ENCODE measurements at regions not wholly inside any gene's neighbourhood (a gene's known extent, or its start where the extent isn't known, plus 50 kb on each side); places are given as distances from the start of the nearest gene placed in this dataset.

DNA sequence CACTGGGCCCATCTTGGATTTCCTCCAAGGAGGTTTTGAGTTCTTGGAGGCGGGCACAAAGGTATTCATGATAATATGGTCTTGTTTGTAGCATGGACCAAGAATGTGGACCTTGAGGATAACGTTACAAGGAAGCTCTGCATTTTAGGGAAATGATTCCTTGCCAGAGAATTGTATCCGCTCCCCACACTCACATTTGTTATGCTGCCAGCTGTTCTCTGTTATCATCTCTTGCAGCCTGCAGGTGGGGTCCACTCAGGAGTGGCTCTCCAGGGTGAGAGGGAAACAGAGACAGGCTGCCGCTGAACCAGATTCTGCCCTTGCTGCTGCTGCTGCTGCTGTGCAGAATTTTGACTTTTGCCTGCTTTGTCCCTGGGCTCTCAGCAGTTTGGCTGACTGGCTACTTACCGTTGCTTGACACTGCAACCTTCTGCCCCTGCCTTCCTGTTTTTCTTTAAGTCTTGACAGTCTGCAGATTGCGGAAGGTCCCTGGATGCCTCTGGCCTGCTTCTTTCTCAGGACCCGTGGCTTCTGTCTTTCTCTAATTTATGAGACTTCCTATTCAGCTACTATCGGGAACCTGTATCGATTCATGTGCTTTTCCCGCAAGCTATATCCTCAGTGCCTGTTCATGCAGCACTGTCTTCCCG lies 122.3 kb upstream of the DOCK10 start:
- Histone ChIP-seq H3K27me3 (replicated peaks in 2 of 5; ENCODE audit: control insufficient read depth in 4 of 5, insufficient read depth in 5 of 5, low read length in 4 of 5) (no peaks in the 10 kb centered on the region), H3K9me3 (ENCODE audit: control extremely low read depth in 1 of 5, control insufficient read depth in 4 of 5, insufficient read depth in 2 of 5, low read depth in 1 of 5, low read length in 4 of 5) (no peaks in the 10 kb centered on the region), H3K4me3 (ENCODE audit: control insufficient read depth in 1 of 7, extremely low read depth in 1 of 7, insufficient read depth in 4 of 7, low read depth in 2 of 7, low read length in 6 of 7) (peak overlapping the region in 4 of 7 experiments; percentile 16 to 52 (median 35)), H3K4me1 (ENCODE audit: control extremely low read depth in 1 of 4, control insufficient read depth in 4 of 4, insufficient read depth in 4 of 4, low read length in 3 of 4) (peaks cover 0 to 17% (median 8%) of the 10 kb centered on the region in 4 experiments), H3K27ac (ENCODE audit: insufficient read depth in 1 of 2, low read depth in 1 of 2, low read length in 2 of 2, poor library complexity in 1 of 2, severe bottlenecking in 2 of 2) (peak overlapping the region in 1 of 2 experiments; percentile 15), H3K36me3 (ENCODE audit: control insufficient read depth in 4 of 4, insufficient read depth in 4 of 4, low read length in 3 of 4) (no peaks in the 10 kb centered on the region)
- POLR2A ChIA-PET = no interaction called here
- peak; percentile 22 to 76 (median 65) for DNase-seq
- CTCF ChIA-PET = no interaction called here
- 31% methylated on average over 11 of the region's 11 CpGs for WGBS (ENCODE audit: insufficient coverage)

DNA sequence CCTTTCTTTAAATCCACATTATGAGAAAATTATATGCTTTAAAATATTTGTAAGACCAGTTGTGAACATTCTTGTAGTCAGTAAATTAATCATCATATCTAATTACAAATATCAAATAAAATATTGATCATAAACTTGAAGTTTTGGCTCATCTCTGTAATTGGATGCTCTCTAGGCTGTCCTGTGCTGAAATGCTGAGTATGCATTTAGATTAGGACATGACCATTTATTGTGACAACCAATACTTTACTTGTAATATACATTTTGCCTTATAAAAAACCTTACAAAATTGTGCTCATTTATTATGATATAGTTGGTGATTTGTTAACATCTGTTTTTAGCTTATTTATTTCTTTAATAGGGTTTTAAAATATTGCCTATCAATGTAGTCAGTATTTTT lies 116.1 kb upstream of the DOCK10 start:
- DNase-seq = no peak
- ChIA-PET CTCF (no interaction called here), POLR2A (no interaction called here)
- H3K9me3 ChIP-seq (ENCODE audit: control extremely low read depth in 1 of 5, control insufficient read depth in 4 of 5, insufficient read depth in 2 of 5, low read depth in 1 of 5, low read length in 4 of 5) = no peaks in the 10 kb centered on the region
- H3K4me1 ChIP-seq (ENCODE audit: control extremely low read depth in 1 of 4, control insufficient read depth in 4 of 4, insufficient read depth in 4 of 4, low read length in 3 of 4) = no peaks in the 10 kb centered on the region
- no peak overlapping the region for H3K4me3 ChIP-seq (ENCODE audit: control insufficient read depth in 1 of 7, extremely low read depth in 1 of 7, insufficient read depth in 4 of 7, low read depth in 2 of 7, low read length in 6 of 7)
- H3K27ac ChIP-seq (ENCODE audit: insufficient read depth in 1 of 2, low read depth in 1 of 2, low read length in 2 of 2, poor library complexity in 1 of 2, severe bottlenecking in 2 of 2) = no peak overlapping the region
- H3K27me3 ChIP-seq (replicated peaks in 2 of 5; ENCODE audit: control insufficient read depth in 4 of 5, insufficient read depth in 5 of 5, low read length in 4 of 5) = no peaks in the 10 kb centered on the region
- no peaks in the 10 kb centered on the region for H3K36me3 ChIP-seq (ENCODE audit: control insufficient read depth in 4 of 4, insufficient read depth in 4 of 4, low read length in 3 of 4)

DNA sequence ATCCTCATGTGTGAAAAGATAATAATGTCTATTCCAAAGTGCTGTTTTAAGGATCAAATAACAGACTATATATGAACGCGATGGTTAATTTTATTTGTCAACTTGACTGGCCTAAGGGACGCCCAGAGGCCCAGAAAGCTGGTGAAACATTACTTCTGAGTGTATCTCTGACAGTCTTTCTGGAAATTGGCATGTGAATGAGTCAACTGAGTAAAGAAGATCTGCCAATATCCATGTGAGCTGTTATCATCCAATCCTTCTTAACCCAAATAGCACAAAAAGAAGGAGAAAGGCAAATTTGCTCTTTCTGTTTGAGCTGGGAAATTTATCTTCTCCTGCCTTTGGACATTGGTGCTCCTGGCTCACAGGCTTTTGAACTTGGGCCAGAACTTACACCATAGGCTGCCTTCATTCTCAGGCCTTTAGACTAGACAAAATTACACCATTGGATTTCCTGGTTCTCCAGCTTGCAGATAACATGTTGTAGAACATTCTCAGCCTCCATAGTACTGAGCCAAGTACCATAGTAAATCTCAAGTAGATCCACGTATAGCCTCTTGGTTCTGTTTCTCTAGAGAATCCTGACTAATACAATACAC lies 114.7 kb upstream of the DOCK10 start:
- no peak overlapping the region for H3K27ac ChIP-seq (ENCODE audit: insufficient read depth in 1 of 2, low read depth in 1 of 2, low read length in 2 of 2, poor library complexity in 1 of 2, severe bottlenecking in 2 of 2)
- H3K9me3 ChIP-seq (ENCODE audit: control extremely low read depth in 1 of 5, control insufficient read depth in 4 of 5, insufficient read depth in 2 of 5, low read depth in 1 of 5, low read length in 4 of 5) = no peaks in the 10 kb centered on the region
- 69% methylated on average over 3 of the region's 4 CpGs for WGBS (ENCODE audit: insufficient coverage)
- no peak for DNase-seq
- no peaks in the 10 kb centered on the region for H3K36me3 ChIP-seq (ENCODE audit: control insufficient read depth in 4 of 4, insufficient read depth in 4 of 4, low read length in 3 of 4)
- ChIA-PET CTCF (no interaction called here), POLR2A (no interaction called here)
- no peaks in the 10 kb centered on the region for H3K4me1 ChIP-seq (ENCODE audit: control extremely low read depth in 1 of 4, control insufficient read depth in 4 of 4, insufficient read depth in 4 of 4, low read length in 3 of 4)
- H3K27me3 ChIP-seq (replicated peaks in 2 of 5; ENCODE audit: control insufficient read depth in 4 of 5, insufficient read depth in 5 of 5, low read length in 4 of 5) = no peaks in the 10 kb centered on the region
- H3K4me3 ChIP-seq (ENCODE audit: control insufficient read depth in 1 of 7, extremely low read depth in 1 of 7, insufficient read depth in 4 of 7, low read depth in 2 of 7, low read length in 6 of 7) = no peak overlapping the region

DNA sequence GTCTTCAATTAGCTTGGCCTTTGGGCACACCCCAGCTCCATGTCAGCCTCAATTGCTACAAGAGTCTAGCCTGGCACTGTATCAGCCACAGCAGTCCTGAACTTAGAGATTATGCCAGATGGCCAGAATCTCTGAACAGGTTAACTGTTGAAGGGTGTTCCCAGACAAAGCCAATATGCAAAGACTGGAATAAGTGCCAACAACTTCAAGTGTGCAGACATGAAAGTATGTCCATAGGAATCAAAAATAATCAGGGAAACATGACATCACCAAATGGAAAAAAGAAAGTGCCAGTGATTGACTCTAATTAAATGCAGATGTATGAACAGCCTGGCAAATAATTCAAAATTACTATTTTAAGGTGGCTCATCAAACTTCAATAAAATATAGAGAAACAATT lies 98.5 kb upstream of the DOCK10 start:
- DNase-seq = no peak
- Histone ChIP-seq H3K4me1 (ENCODE audit: control extremely low read depth in 1 of 4, control insufficient read depth in 4 of 4, insufficient read depth in 4 of 4, low read length in 3 of 4) (no peaks in the 10 kb centered on the region), H3K36me3 (ENCODE audit: control insufficient read depth in 4 of 4, insufficient read depth in 4 of 4, low read length in 3 of 4) (no peaks in the 10 kb centered on the region), H3K4me3 (ENCODE audit: control insufficient read depth in 1 of 7, extremely low read depth in 1 of 7, insufficient read depth in 4 of 7, low read depth in 2 of 7, low read length in 6 of 7) (no peak overlapping the region), H3K9me3 (ENCODE audit: control extremely low read depth in 1 of 5, control insufficient read depth in 4 of 5, insufficient read depth in 2 of 5, low read depth in 1 of 5, low read length in 4 of 5) (peaks cover 0 to 2% (median 0%) of the 10 kb centered on the region in 5 experiments), H3K27me3 (replicated peaks in 2 of 5; ENCODE audit: control insufficient read depth in 4 of 5, insufficient read depth in 5 of 5, low read length in 4 of 5) (no peaks in the 10 kb centered on the region), H3K27ac (ENCODE audit: insufficient read depth in 1 of 2, low read depth in 1 of 2, low read length in 2 of 2, poor library complexity in 1 of 2, severe bottlenecking in 2 of 2) (no peak overlapping the region)
- CTCF ChIA-PET = no interaction called here
- POLR2A ChIA-PET = no interaction called here

DNA sequence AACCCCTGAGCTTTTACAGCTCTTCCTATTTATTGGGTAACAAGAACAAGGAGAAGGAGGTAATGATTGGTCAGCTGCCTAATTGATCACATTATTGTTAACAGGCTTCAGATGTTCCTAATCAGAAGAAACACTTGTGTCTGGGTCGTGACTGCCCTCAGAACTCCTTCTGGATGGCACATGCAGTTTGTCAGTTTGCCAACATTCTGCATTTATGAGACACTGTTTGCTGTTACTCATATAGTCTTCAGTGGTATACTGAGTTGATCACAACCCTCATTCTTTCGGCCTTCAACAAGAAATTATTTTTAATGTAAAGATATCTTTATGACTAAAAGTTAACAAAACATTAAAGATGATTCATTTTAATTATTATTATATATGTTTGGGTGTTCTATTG lies 95.7 kb upstream of the DOCK10 start:
- Histone ChIP-seq H3K4me1 (ENCODE audit: control extremely low read depth in 1 of 4, control insufficient read depth in 4 of 4, insufficient read depth in 4 of 4, low read length in 3 of 4) (no peaks in the 10 kb centered on the region), H3K27ac (ENCODE audit: insufficient read depth in 1 of 2, low read depth in 1 of 2, low read length in 2 of 2, poor library complexity in 1 of 2, severe bottlenecking in 2 of 2) (no peak overlapping the region), H3K4me3 (ENCODE audit: control insufficient read depth in 1 of 7, extremely low read depth in 1 of 7, insufficient read depth in 4 of 7, low read depth in 2 of 7, low read length in 6 of 7) (no peak overlapping the region), H3K9me3 (ENCODE audit: control extremely low read depth in 1 of 5, control insufficient read depth in 4 of 5, insufficient read depth in 2 of 5, low read depth in 1 of 5, low read length in 4 of 5) (peaks cover 0 to 5% (median 0%) of the 10 kb centered on the region in 5 experiments), H3K36me3 (ENCODE audit: control insufficient read depth in 4 of 4, insufficient read depth in 4 of 4, low read length in 3 of 4) (no peaks in the 10 kb centered on the region), H3K27me3 (replicated peaks in 2 of 5; ENCODE audit: control insufficient read depth in 4 of 5, insufficient read depth in 5 of 5, low read length in 4 of 5) (no peaks in the 10 kb centered on the region)
- DNase-seq = no peak
- POLR2A ChIA-PET = no interaction called here
- CTCF ChIA-PET = no interaction called here
- 86% methylated on average over 1 of the region's 2 CpGs for WGBS (ENCODE audit: insufficient coverage)

DNA sequence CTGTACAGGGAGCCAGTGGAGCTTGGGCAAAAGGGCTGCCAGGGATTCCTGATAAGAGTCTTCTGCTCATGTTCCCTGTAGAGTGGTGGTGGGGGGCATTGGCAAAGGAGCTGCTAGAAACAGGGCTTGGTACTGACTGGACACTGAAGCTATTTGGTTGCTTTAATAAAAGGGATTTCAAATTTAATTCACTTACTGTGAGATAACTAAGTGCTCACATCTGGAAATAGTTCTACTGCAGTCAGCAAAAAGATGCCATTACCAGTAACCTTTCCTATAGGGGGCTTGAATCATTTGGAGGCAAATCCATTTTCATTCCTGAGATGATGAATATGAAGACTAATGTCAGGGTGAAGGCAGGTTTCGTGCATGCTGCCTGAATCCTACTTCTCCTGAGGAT lies 94.3 kb upstream of the DOCK10 start:
- Histone ChIP-seq H3K4me1 (ENCODE audit: control extremely low read depth in 1 of 4, control insufficient read depth in 4 of 4, insufficient read depth in 4 of 4, low read length in 3 of 4) (no peaks in the 10 kb centered on the region), H3K36me3 (ENCODE audit: control insufficient read depth in 4 of 4, insufficient read depth in 4 of 4, low read length in 3 of 4) (peaks cover 0 to under 1% (median 0%) of the 10 kb centered on the region in 4 experiments), H3K27me3 (replicated peaks in 2 of 5; ENCODE audit: control insufficient read depth in 4 of 5, insufficient read depth in 5 of 5, low read length in 4 of 5) (no peaks in the 10 kb centered on the region), H3K4me3 (ENCODE audit: control insufficient read depth in 1 of 7, extremely low read depth in 1 of 7, insufficient read depth in 4 of 7, low read depth in 2 of 7, low read length in 6 of 7) (no peak overlapping the region), H3K27ac (ENCODE audit: insufficient read depth in 1 of 2, low read depth in 1 of 2, low read length in 2 of 2, poor library complexity in 1 of 2, severe bottlenecking in 2 of 2) (no peak overlapping the region), H3K9me3 (ENCODE audit: control extremely low read depth in 1 of 5, control insufficient read depth in 4 of 5, insufficient read depth in 2 of 5, low read depth in 1 of 5, low read length in 4 of 5) (peaks cover 0 to 5% (median 1%) of the 10 kb centered on the region in 5 experiments)
- ChIA-PET CTCF (interaction anchor here (0.5 kb wide), 1 partner anchor 759 kb away, joined by 3 read pairs; no protein-coding TSS in a partner anchor), POLR2A (interaction anchor here (0.8 kb wide), 1 partner anchor 71 kb away, joined by 4 read pairs; no protein-coding TSS in a partner anchor)
- 100% methylated on average over 1 of the region's 1 CpG for WGBS (ENCODE audit: insufficient coverage)
- no peak for DNase-seq

DNA sequence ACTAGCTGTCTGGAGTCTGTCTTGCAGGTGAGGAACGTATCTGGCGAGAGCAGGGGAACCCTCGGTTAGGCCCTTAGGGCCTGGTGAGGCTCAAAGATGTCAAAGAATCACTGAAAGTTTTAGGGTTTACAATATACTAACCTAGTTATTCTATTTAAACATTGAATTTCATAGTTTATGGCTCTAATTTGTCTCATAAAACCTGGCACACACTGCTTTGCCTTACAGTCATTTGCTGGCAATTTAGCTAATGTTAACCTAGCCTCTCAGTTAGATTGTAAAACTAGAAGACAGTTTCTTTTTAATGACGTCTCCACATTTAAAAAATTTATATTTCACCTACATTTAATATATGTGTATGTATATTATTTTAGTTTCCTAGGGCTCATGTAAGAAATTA lies 89.6 kb upstream of the DOCK10 start:
- ChIA-PET CTCF (no interaction called here), POLR2A (no interaction called here)
- Histone ChIP-seq H3K4me1 (ENCODE audit: control extremely low read depth in 1 of 4, control insufficient read depth in 4 of 4, insufficient read depth in 4 of 4, low read length in 3 of 4) (no peaks in the 10 kb centered on the region), H3K27ac (ENCODE audit: insufficient read depth in 1 of 2, low read depth in 1 of 2, low read length in 2 of 2, poor library complexity in 1 of 2, severe bottlenecking in 2 of 2) (no peak overlapping the region), H3K4me3 (ENCODE audit: control insufficient read depth in 1 of 7, extremely low read depth in 1 of 7, insufficient read depth in 4 of 7, low read depth in 2 of 7, low read length in 6 of 7) (no peak overlapping the region), H3K27me3 (replicated peaks in 2 of 5; ENCODE audit: control insufficient read depth in 4 of 5, insufficient read depth in 5 of 5, low read length in 4 of 5) (no peaks in the 10 kb centered on the region), H3K36me3 (ENCODE audit: control insufficient read depth in 4 of 4, insufficient read depth in 4 of 4, low read length in 3 of 4) (peaks cover 0 to 2% (median 0%) of the 10 kb centered on the region in 4 experiments), H3K9me3 (ENCODE audit: control extremely low read depth in 1 of 5, control insufficient read depth in 4 of 5, insufficient read depth in 2 of 5, low read depth in 1 of 5, low read length in 4 of 5) (peaks cover 0 to 3% (median 0%) of the 10 kb centered on the region in 5 experiments)
- no CpG with 5 or more reads among the region's 4 CpGs for WGBS (ENCODE audit: insufficient coverage)
- no peak for DNase-seq
